GM21367 (cell line): ENCODE measurements at regions not wholly inside any gene's neighbourhood (a gene's known extent, or its start where the extent isn't known, plus 50 kb on each side); places are given as distances from the start of the nearest gene placed in this dataset.

ENCODE experiments used
- ATAC-seq: cut with Tn5 transposase; IDR thresholded peaks from one replicate; pipeline ENCODE4 v1.9.1; 2021; ENCODE audit not compliant: unreplicated experiment

GRCh38 chr1:170310951-170311350 lies 165.2 kb downstream of the NTMT2 start:
- ATAC-seq = no peak

GRCh38 chr1:170313306-170313705 lies 167.5 kb downstream of the NTMT2 start:
- ATAC-seq = no peak

GRCh38 chr1:170316270-170316669 lies 170.5 kb downstream of the NTMT2 start:
- no peak for ATAC-seq

GRCh38 chr1:170318141-170318540 lies 172.4 kb downstream of the NTMT2 start:
- ATAC-seq = no peak

GRCh38 chr1:170318736-170319135 lies 173.0 kb downstream of the NTMT2 start:
- no peak for ATAC-seq

GRCh38 chr1:170321113-170321512 lies 175.4 kb downstream of the NTMT2 start:
- ATAC-seq = no peak

GRCh38 chr1:170326186-170326585 lies 180.4 kb downstream of the NTMT2 start:
- no peak for ATAC-seq

- ATAC-seq = no peak
Observed at GRCh38 chr1:170332801-170333200, 187.0 kb downstream of the NTMT2 start.

GRCh38 chr1:170337413-170337994 lies 191.7 kb downstream of the NTMT2 start:
- ATAC-seq = no peak

GRCh38 chr1:170339534-170339933 lies 192.4 kb upstream of the GORAB start:
- no peak for ATAC-seq

- ATAC-seq = no peak
Observed at GRCh38 chr1:170340308-170340707, 191.7 kb upstream of the GORAB start.

- no peak for ATAC-seq
Observed at GRCh38 chr1:170351366-170351946, 180.5 kb upstream of the GORAB start.

GRCh38 chr1:170354246-170354645 lies 177.7 kb upstream of the GORAB start:
- no peak for ATAC-seq

- ATAC-seq = no peak
Observed at GRCh38 chr1:170354690-170355089, 177.3 kb upstream of the GORAB start.

- ATAC-seq = no peak
Observed at GRCh38 chr1:170355267-170355801, 176.6 kb upstream of the GORAB start.

GRCh38 chr1:170356585-170356984 lies 175.4 kb upstream of the GORAB start:
- ATAC-seq = peak; percentile 47

GRCh38 chr1:170357750-170358149 lies 174.2 kb upstream of the GORAB start:
- ATAC-seq = no peak

- ATAC-seq = no peak
Observed at GRCh38 chr1:170360601-170361000, 171.4 kb upstream of the GORAB start.

GRCh38 chr1:170365331-170365730 lies 166.6 kb upstream of the GORAB start:
- ATAC-seq = no peak

- no peak for ATAC-seq
Observed at GRCh38 chr1:170366980-170367379, 165.0 kb upstream of the GORAB start.

GRCh38 chr1:170367615-170368014 lies 164.4 kb upstream of the GORAB start:
- ATAC-seq = no peak

- no peak for ATAC-seq
Observed at GRCh38 chr1:170369000-170369399, 163.0 kb upstream of the GORAB start.

GRCh38 chr1:170369417-170369816 lies 162.5 kb upstream of the GORAB start:
- ATAC-seq = no peak
